ENCODE measurements at regions not wholly inside any gene's neighbourhood (a gene's known extent, or its start where the extent isn't known, plus 50 kb on each side); places are given as distances from the start of the nearest gene placed in this dataset.

DNA sequence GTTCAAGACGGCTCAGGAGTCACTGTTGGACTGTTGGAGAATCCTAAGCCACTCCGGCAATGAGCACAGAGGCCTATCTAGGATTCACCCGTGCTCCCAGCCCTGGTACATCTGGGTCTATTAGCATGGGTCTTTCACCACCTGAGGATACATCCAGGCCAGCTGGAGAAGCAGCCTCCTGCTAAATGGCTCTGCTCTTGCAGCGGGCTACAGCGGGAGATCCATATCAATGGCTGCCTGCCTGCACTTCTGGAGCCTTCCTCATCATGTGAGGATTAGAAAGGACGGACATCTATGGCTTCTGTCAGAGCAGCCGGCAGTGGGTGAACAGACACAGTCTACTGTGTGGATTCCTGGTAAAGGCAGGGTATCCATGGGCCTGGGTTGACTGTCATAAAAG, 357.4 kb downstream of the MLLT3 start:
- TF ChIP-seq ZNF510 (tag by site-specific recombination; IDR thresholded peaks at IDR 0.05; ENCODE audit: insufficient replicate concordance) (no peak), ZNF621 (tag by site-specific recombination; IDR thresholded peaks at IDR 0.05) (no peak), YY1 (tag by site-specific recombination; IDR thresholded peaks at IDR 0.05) (no peak)
- TF ChIP-seq, protein P1, sequence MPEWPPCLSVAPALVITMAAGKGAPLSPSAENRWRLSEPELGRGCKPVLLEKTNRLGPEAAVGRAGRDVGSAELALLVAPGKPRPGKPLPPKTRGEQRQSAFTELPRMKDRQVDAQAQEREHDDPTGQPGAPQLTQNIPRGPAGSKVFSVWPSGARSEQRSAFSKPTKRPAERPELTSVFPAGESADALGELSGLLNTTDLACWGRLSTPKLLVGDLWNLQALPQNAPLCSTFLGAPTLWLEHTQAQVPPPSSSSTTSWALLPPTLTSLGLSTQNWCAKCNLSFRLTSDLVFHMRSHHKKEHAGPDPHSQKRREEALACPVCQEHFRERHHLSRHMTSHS (tag by site-specific recombination; IDR thresholded peaks at IDR 0.05), result no peak
- POLR2A ChIA-PET, result no interaction called here

DNA sequence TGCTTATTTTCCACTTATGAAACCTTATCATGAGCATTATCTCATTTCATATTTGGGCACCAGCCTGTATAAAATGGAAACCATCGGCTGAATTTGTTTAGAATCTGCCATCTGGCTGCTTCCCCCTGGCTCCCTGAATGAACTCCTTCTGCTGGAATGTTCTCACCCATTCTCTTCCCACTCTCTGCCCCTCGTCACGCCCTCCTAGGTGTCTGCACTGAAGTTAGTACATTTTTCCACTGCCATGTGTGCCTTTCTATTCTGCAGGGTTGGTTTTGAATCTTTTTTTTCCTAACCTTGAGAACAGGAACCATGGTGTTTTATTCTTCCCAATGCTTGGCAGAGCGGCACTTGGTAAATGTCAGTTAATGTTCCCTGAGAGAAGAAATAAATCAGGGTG, 359.7 kb downstream of the MLLT3 start:
- Histone ChIP-seq H3K4me1 (ENCODE audit: control insufficient read depth, insufficient read depth, low read length) (no peaks in the 10 kb centered on the region), H3K36me3 (ENCODE audit: control insufficient read depth in 2 of 2, insufficient read depth in 1 of 2, low read length in 2 of 2) (no peaks in the 10 kb centered on the region), H3K27ac (ENCODE audit: extremely low read depth, low read depth, low read length) (no peak overlapping the region), H3K4me3 (ENCODE audit: low read depth, low read length) (no peak overlapping the region), H3K9me3 (ENCODE audit: control insufficient read depth, insufficient read depth, low read depth, low read length) (no peaks in the 10 kb centered on the region)
- POLR2A ChIA-PET, result no interaction called here
- CTCF ChIA-PET, result no interaction called here
- TF ChIP-seq ZNF791 (tag by site-specific recombination; IDR thresholded peaks at IDR 0.05) (no peak), ZBTB17 (tag by site-specific recombination; IDR thresholded peaks at IDR 0.05) (no peak), ZNF248 (tag by site-specific recombination; IDR thresholded peaks at IDR 0.05) (no peak), ZNF629 (tag by site-specific recombination; IDR thresholded peaks at IDR 0.05) (no peak), ZBTB1 (tag by site-specific recombination; IDR thresholded peaks at IDR 0.05) (no peak), ZIC2 (tag by site-specific recombination; IDR thresholded peaks at IDR 0.05) (no peak), ZNF747 (tag by site-specific recombination; IDR thresholded peaks at IDR 0.05) (no peak), ZNF623 (tag by site-specific recombination; IDR thresholded peaks at IDR 0.05) (no peak), ZNF658 (tag by site-specific recombination; IDR thresholded peaks at IDR 0.05) (no peak), GFI1B (tag by site-specific recombination; IDR thresholded peaks at IDR 0.05) (no peak), ZNF366 (tag by site-specific recombination; conservative IDR thresholded peaks at IDR 0.05) (no peak), RBAK (tag by site-specific recombination; IDR thresholded peaks at IDR 0.05) (no peak), ZNF785 (tag by site-specific recombination; IDR thresholded peaks at IDR 0.05) (no peak), ZNF221 (tag by site-specific recombination; IDR thresholded peaks at IDR 0.05; ENCODE audit: borderline replicate concordance) (no peak), YY2 (tag by site-specific recombination; IDR thresholded peaks at IDR 0.05) (no peak)
- TF ChIP-seq, protein P2, sequence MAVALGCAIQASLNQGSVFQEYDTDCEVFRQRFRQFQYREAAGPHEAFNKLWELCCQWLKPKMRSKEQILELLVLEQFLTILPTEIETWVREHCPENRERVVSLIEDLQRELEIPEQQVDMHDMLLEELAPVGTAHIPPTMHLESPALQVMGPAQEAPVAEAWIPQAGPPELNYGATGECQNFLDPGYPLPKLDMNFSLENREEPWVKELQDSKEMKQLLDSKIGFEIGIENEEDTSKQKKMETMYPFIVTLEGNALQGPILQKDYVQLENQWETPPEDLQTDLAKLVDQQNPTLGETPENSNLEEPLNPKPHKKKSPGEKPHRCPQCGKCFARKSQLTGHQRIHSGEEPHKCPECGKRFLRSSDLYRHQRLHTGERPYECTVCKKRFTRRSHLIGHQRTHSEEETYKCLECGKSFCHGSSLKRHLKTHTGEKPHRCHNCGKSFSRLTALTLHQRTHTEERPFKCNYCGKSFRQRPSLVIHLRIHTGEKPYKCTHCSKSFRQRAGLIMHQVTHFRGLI (tag by site-specific recombination; IDR thresholded peaks at IDR 0.05), result no peak
- TF ChIP-seq, protein P3, sequence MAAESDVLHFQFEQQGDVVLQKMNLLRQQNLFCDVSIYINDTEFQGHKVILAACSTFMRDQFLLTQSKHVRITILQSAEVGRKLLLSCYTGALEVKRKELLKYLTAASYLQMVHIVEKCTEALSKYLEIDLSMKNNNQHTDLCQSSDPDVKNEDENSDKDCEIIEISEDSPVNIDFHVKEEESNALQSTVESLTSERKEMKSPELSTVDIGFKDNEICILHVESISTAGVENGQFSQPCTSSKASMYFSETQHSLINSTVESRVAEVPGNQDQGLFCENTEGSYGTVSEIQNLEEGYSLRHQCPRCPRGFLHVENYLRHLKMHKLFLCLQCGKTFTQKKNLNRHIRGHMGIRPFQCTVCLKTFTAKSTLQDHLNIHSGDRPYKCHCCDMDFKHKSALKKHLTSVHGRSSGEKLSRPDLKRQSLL (tag by site-specific recombination; IDR thresholded peaks at IDR 0.05), result no peak

More for the DNA sequence above, 357.4 kb downstream of the MLLT3 start:
- CTCF ChIA-PET, result interaction anchor here (0.8 kb wide), 1 partner anchor 56 kb away, joined by 4 read pairs; no protein-coding TSS in a partner anchor
- H3K4me1 ChIP-seq (ENCODE audit: control insufficient read depth, insufficient read depth, low read length), result no peaks in the 10 kb centered on the region
- no peak overlapping the region for H3K27ac ChIP-seq (ENCODE audit: extremely low read depth, low read depth, low read length)
- H3K9me3 ChIP-seq (ENCODE audit: control insufficient read depth, insufficient read depth, low read depth, low read length), result no peaks in the 10 kb centered on the region
- H3K36me3 ChIP-seq (ENCODE audit: control insufficient read depth in 2 of 2, insufficient read depth in 1 of 2, low read length in 2 of 2), result no peaks in the 10 kb centered on the region
- H3K4me3 ChIP-seq (ENCODE audit: low read depth, low read length), result no peak overlapping the region

Data from HEK293 (cell line).